ENCODE measurements at regions not wholly inside any gene's neighbourhood (a gene's known extent, or its start where the extent isn't known, plus 50 kb on each side); places are given as distances from the start of the nearest gene placed in this dataset.

- TF ChIP-seq CTCF (conservative IDR thresholded peaks at IDR 0.05; ENCODE audit: low read depth, low read length) (no peak), EZH2 (IDR thresholded peaks at IDR 0.05; ENCODE audit: low read length, unreplicated experiment) (no peak), EZH2phosphoT487 (IDR thresholded peaks at IDR 0.05; ENCODE audit: borderline replicate concordance, low read length) (no peak)
Measured at GRCh38 chr2:190755772-190756415, 107.0 kb downstream of the NAB1 start.
